ENCODE measurements at regions not wholly inside any gene's neighbourhood (a gene's known extent, or its start where the extent isn't known, plus 50 kb on each side); places are given as distances from the start of the nearest gene placed in this dataset.

GRCh38 chr7:46174196-46174580 lies 253.1 kb upstream of the IGFBP3 start:
- BruUV-seq (replicated peaks) = no TSS peak
- ChIA-PET CTCF (no interaction called here), POLR2A (no interaction called here)

More at GRCh38 chr7:46174196-46174580, 253.1 kb upstream of the IGFBP3 start:
- Histone ChIP-seq H3K4me2 (ENCODE audit: low read length) (no peak overlapping the region), H3K4me3 (replicated peaks in 1 of 2; ENCODE audit: low read depth in 1 of 2, low read length in 2 of 2) (no peak overlapping the region), H3K9ac (ENCODE audit: low read length) (no peak overlapping the region), H3K27ac (ENCODE audit: low read depth, low read length) (no peak overlapping the region), H3K9me3 (ENCODE audit: control insufficient read depth in 1 of 2, insufficient read depth in 1 of 2, low read depth in 1 of 2, low read length in 2 of 2) (no peaks in the 10 kb centered on the region), H3K4me1 (ENCODE audit: control insufficient read depth in 1 of 2, insufficient read depth in 2 of 2, low read length in 2 of 2) (no peaks in the 10 kb centered on the region), H3K27me3 (ENCODE audit: insufficient read depth, low read length) (no peaks in the 10 kb centered on the region), H3K9me2 (ENCODE audit: insufficient read depth) (no peaks in the 10 kb centered on the region), H4K20me1 (ENCODE audit: insufficient read depth) (no peaks in the 10 kb centered on the region), H3K36me3 (ENCODE audit: control insufficient read depth in 1 of 2, insufficient read depth in 2 of 2, low read length in 2 of 2) (no peaks in the 10 kb centered on the region), H3K79me2 (ENCODE audit: insufficient read depth, low read length) (no peaks in the 10 kb centered on the region), H2AFZ (ENCODE audit: low read depth, low read length, poor library complexity, severe bottlenecking) (no peak overlapping the region)
- TF ChIP-seq ZNF274 (IDR thresholded peaks at IDR 0.05; ENCODE audit: low read depth, low read length) (no peak), CEBPB (IDR thresholded peaks at IDR 0.05; ENCODE audit: low read depth) (no peak), CBX3 (IDR thresholded peaks at IDR 0.05; ENCODE audit: low read depth) (no peak), POLR2A (IDR thresholded peaks at IDR 0.05; ENCODE audit: borderline replicate concordance, extremely low read depth, insufficient read depth, insufficient read length) (no peak), ZBTB33 (IDR thresholded peaks at IDR 0.05; ENCODE audit: extremely low read depth, insufficient replicate concordance, low read length) (no peak), FOSL1 (IDR thresholded peaks at IDR 0.05; ENCODE audit: low read depth) (no peak), JUND (IDR thresholded peaks at IDR 0.05) (no peak), SIN3A (IDR thresholded peaks at IDR 0.05; ENCODE audit: low read depth) (no peak), SP1 (IDR thresholded peaks at IDR 0.05; ENCODE audit: low read depth) (no peak), MAX (IDR thresholded peaks at IDR 0.05) (no peak), YY1 (IDR thresholded peaks at IDR 0.05; ENCODE audit: extremely low read depth, insufficient replicate concordance, low read depth, low read length) (no peak), REST (IDR thresholded peaks at IDR 0.05; ENCODE audit: low read depth) (no peak), EGR1 (IDR thresholded peaks at IDR 0.05; ENCODE audit: low read depth) (no peak), EZH2 (IDR thresholded peaks at IDR 0.05) (no peak)
- RAD21 ChIA-PET (ENCODE audit: low non-redundant PET in 1 of 2, low total read pairs in 2 of 2, uncharacterized antibody in 2 of 2, unreplicated experiment in 2 of 2) = no interaction called here
- DNase-seq (ENCODE audit: low read depth, low spot score) (no peak), ATAC-seq (no peak)
- intact Hi-C loops (cut with micrococcal nuclease) = no loop called here
